GM19035 (cell line): ENCODE measurements at regions not wholly inside any gene's neighbourhood (a gene's known extent, or its start where the extent isn't known, plus 50 kb on each side); places are given as distances from the start of the nearest gene placed in this dataset.
"Not testable (repeated sequence)": the region's sequence is repeated elsewhere in the genome, so short reads cannot be mapped to it uniquely, and the experiment has no call there.

Experiments used
- ATAC-seq: cut with Tn5 transposase; IDR thresholded peaks from one replicate; pipeline ENCODE4 v1.9.1; 2021; ENCODE audit not compliant: unreplicated experiment

- ATAC-seq, result no peak
These were observed 81.2 kb upstream of the GOT2 start for GRCh38 chr16:58815181-58815888.

- peak; percentile 85 for ATAC-seq
These were observed 80.3 kb upstream of the GOT2 start for GRCh38 chr16:58814348-58814801.

DNA sequence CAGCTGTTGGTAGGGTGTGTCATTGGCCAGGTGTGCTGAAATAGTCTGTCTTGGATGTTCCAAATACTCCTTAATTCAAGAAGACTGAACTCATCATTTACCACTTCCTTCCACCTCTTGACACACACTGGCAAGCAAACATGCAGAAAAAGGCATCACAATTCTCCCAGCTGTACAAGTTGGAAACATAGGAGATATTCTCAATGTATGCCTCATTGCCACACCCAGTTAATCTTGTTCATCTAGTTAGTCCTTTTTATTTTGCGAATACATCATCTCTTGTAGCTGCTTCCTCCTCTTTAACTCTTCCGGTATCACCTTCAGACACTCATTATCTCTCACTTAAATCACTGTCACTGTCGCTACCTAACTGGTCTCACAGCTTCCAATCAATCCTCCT is 75.1 kb upstream of the GOT2 start:
- ATAC-seq, result no peak

DNA sequence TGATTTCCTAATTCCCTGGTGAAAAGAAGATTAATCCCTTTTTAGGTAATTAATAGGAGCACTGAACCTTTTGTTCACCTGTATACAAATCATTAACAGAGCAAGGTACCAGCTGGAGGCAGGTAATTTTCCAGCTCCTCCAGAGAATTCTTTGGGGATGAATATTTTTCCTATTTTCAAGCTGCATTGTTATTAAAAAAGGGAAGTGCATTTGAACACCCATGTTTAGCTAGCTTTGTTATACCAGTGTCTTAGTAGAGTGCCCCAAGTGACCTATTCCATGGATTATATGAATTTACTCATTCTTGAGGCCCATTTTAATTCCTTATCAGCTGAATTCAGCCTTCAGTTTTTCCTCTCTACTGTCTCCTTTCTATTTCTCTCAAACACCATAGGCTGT is 73.2 kb upstream of the GOT2 start:
- no peak for ATAC-seq

- ATAC-seq, result no peak
These were observed 67.7 kb upstream of the GOT2 start for GRCh38 chr16:58801838-58802237.

DNA sequence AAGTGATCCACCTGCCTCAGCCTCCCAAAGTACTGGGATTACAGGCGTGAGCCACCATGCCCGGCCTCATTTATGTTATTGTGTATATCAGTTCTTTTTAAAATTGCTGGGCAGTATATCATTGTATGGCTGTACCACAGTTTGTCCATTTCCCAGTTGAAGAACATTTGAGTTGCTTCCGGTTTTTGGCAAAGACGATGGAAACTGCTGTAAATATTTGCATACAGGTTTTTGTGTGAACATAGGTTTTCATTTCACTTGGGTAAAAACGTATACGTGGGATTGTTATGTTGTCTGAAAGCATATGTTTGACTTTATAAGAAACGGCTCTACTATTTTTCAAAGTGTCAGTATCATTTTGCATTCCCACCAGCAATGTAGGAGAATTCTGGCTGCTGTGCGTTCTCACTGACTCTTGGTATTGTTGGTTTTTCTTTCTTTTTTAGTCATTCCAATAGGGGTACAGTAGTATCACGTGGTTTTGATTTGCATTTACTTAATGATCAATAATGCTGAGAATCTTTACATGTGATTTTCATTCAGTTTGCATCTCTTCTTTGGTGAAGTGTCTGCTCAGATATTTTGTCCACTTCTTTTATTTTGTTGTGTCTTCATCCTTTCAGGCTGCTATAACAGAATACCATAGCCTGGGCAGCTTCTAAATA is 63.2 kb upstream of the GOT2 start:
- ATAC-seq, result no peak

- ATAC-seq, result no peak
These were observed 59.2 kb upstream of the GOT2 start for GRCh38 chr16:58793366-58793765.

DNA sequence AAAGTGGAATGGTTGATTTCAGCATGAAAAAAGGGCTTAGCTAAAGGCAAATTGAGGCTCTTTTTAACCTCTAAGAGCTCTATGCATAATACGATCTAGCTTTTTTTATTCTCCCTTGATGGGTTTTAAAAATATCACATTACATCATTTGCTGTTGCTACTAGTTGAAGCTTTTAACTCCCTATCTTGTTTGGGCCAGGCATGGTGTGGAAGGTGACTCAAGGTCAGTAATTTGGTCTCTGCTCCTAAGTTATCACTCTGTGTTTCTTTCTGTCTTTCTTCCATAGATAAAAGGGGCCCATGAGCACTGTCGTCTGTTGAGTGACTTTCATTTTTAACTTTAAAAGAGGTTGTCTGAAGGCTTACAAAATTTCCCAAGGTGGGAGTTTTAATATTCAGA is 58.1 kb upstream of the GOT2 start:
- ATAC-seq, result no peak

DNA sequence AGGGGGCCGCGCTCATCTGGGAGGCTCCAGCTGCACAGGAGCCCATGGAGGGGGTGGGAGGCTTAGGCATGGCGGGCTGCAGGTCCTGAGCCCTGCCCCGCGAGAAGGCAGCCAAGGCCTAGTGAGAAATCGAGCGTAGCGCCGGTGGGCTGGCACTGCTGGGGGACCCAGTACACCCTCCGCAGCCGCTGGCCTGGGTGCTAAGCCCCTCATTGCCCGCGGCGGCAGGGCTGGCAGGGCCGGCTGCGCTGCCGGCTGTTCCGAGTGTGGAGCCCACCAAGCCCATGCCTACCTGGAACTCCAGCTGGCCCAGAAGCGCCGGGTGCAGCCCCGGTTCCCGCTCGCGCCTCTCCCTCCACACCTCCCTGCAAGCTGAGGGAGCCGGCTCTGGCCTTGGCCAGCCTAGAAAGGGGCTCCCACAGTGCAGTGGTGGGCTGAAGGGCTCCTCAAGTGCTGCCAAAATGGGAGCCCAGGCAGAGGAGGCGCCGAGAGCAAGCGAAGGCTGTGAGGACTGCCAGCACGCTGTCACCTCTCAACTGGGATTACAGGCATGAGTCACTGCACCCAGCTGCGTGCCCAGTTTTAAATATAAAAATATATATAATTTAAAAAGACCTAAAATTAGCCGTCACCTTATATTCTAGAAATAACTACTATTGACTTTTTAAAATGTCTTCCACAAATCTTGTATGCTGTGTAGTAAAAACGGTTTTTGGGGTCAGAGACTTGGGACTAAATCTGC is 56.9 kb upstream of the GOT2 start:
- not testable (repeated sequence) for ATAC-seq

DNA sequence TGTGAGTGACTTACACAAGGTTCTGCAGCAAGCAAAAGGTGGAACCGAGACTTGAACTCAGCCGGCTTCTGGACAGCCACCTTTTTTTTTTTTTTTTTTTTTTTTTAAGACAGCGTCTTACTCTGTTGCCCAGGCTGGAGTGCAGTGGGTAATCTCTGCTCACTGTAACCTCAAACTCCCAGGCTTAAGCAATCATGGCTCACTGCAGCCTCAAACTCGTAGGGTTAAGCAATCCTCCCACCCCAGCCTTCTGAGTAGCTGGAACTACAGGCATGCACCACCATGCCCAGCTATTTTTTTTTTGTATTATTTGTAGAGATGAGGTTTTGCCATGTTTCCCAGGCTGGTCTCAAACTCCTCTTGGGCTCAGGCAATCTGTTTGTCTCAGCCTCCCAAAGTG is 55.2 kb upstream of the GOT2 start:
- ATAC-seq, result no peak
